Fibroblast of lung (primary cell): ENCODE measurements at regions not wholly inside any gene's neighbourhood (a gene's known extent, or its start where the extent isn't known, plus 50 kb on each side); places are given as distances from the start of the nearest gene placed in this dataset.

Experiments used
- DNase-seq, 2 donors: peaks; one replicate each; pipeline versions ENCODE4 v3.0.0 to v3.0.0-alpha.2; 2010; ENCODE audit warnings: low read depth in 2 of 2
- H2AFZ ChIP-seq: 2 replicates; pipeline ENCODE4 v1.5.1; 2012; ENCODE audit warnings: low read length, control low read depth, inconsistent platforms
- H3K27ac ChIP-seq: 2 replicates; pipeline ENCODE4 v1.5.1; 2011; ENCODE audit warnings: low read length, control low read depth; ENCODE audit not compliant: insufficient read depth
- H3K27me3 ChIP-seq: 2 replicates; pipeline ENCODE4 v1.5.1; 2011; ENCODE audit warnings: mild to moderate bottlenecking, low read length; ENCODE audit not compliant: control insufficient read depth, insufficient read depth
- H3K36me3 ChIP-seq: 2 replicates; pipeline ENCODE4 v1.5.1; 2011; ENCODE audit warnings: low read length; ENCODE audit not compliant: control insufficient read depth, insufficient read depth
- H3K4me1 ChIP-seq: 2 replicates; pipeline ENCODE4 v1.5.1; 2011; ENCODE audit warnings: low read length; ENCODE audit not compliant: control insufficient read depth, insufficient read depth; ENCODE audit errors: extremely low read depth
- H3K4me2 ChIP-seq: 2 replicates; pipeline ENCODE4 v1.5.1; 2011; ENCODE audit warnings: low read length, control low read depth; ENCODE audit not compliant: insufficient read depth; ENCODE audit errors: extremely low read depth
- H3K4me3 ChIP-seq, 4 experiments: fragments of 200-600 bp in 1 of 4; sonication (generic) in 1 of 4; replicated peaks in 1 of 4; 2 replicates each; pipeline ENCODE4 v1.5.1; 2011 to 2016; ENCODE audit warnings: low read length in 4 of 4, low read depth in 3 of 4, mild to moderate bottlenecking in 3 of 4, control low read depth in 2 of 4, inconsistent platforms in 1 of 4, mixed read lengths in 1 of 4; ENCODE audit not compliant: insufficient read depth in 1 of 4; ENCODE audit errors: control extremely low read depth in 1 of 4
- H3K79me2 ChIP-seq: 2 replicates; pipeline ENCODE4 v1.5.1; 2012; ENCODE audit warnings: mild to moderate bottlenecking, low read length, inconsistent platforms; ENCODE audit not compliant: control insufficient read depth, insufficient read depth
- H3K9ac ChIP-seq: 2 replicates; pipeline ENCODE4 v1.5.1; 2011; ENCODE audit warnings: mild to moderate bottlenecking, low read length, control low read depth; ENCODE audit not compliant: insufficient read depth
- H3K9me3 ChIP-seq: 2 replicates; pipeline ENCODE4 v1.5.1; 2012; ENCODE audit warnings: low read depth, low read length; ENCODE audit not compliant: control insufficient read depth, insufficient read depth
- H4K20me1 ChIP-seq: 2 replicates; pipeline ENCODE4 v1.5.1; 2011; ENCODE audit warnings: low read length; ENCODE audit not compliant: control insufficient read depth, insufficient read depth; ENCODE audit errors: extremely low read depth
- CTCF ChIP-seq, 2 donors: IDR thresholded peaks in 1 of 2; conservative IDR thresholded peaks in 1 of 2; 1 replicate in 1 of 2; 2 replicates in 1 of 2; pipeline ENCODE4 v1.5.1; 2011 to 2012; ENCODE audit warnings: low read length in 2 of 2, control low read depth in 1 of 2, inconsistent platforms in 1 of 2, low read depth in 1 of 2, mild to moderate bottlenecking in 1 of 2
- EZH2 ChIP-seq: IDR thresholded peaks from 2 replicates; pipeline ENCODE4 v1.5.1; 2012; ENCODE audit warnings: low read length, control low read depth, mild to moderate bottlenecking; ENCODE audit errors: missing control alignments

- no peaks in the 10 kb centered on the region for H3K9me3 ChIP-seq
- TF ChIP-seq EZH2 (no peak), CTCF (conservative IDR thresholded peaks at IDR 0.05 in 1 of 2, IDR thresholded peaks at IDR 0.05 in 1 of 2; ENCODE audit: low read depth in 1 of 2, low read length in 2 of 2) (no peak)
- no peak overlapping the region for H3K27ac ChIP-seq
- H3K36me3 ChIP-seq: no peaks in the 10 kb centered on the region
- no peak overlapping the region for H3K4me3 ChIP-seq
- no peaks in the 10 kb centered on the region for H4K20me1 ChIP-seq
- no peaks in the 10 kb centered on the region for H3K4me1 ChIP-seq
- H2AFZ ChIP-seq: no peak overlapping the region
- H3K9ac ChIP-seq: no peak overlapping the region
- H3K27me3 ChIP-seq: no peaks in the 10 kb centered on the region
- H3K79me2 ChIP-seq: no peaks in the 10 kb centered on the region
- no peak overlapping the region for H3K4me2 ChIP-seq
- DNase-seq: no peak
Measured at GRCh38 chr4:171759274-171759673, 53.9 kb upstream of the GALNTL6 start.

GRCh38 chr4:171751538-171751937, 61.7 kb upstream of the GALNTL6 start:
- H3K4me2 ChIP-seq: no peak overlapping the region
- H3K9me3 ChIP-seq: no peaks in the 10 kb centered on the region
- H3K79me2 ChIP-seq: no peaks in the 10 kb centered on the region
- no peaks in the 10 kb centered on the region for H3K4me1 ChIP-seq
- H3K27ac ChIP-seq: no peak overlapping the region
- no peak overlapping the region for H2AFZ ChIP-seq
- no peak overlapping the region for H3K9ac ChIP-seq
- no peaks in the 10 kb centered on the region for H4K20me1 ChIP-seq
- H3K27me3 ChIP-seq: no peaks in the 10 kb centered on the region
- no peaks in the 10 kb centered on the region for H3K36me3 ChIP-seq
- no peak for DNase-seq
- no peak overlapping the region for H3K4me3 ChIP-seq
- no peak for TF ChIP-seq EZH2
- TF ChIP-seq CTCF (conservative IDR thresholded peaks at IDR 0.05 in 1 of 2, IDR thresholded peaks at IDR 0.05 in 1 of 2; ENCODE audit: low read depth in 1 of 2, low read length in 2 of 2): no peak

- no peak for DNase-seq
- Histone ChIP-seq H3K79me2 (no peaks in the 10 kb centered on the region), H3K4me1 (no peaks in the 10 kb centered on the region), H3K4me2 (no peak overlapping the region), H3K27ac (no peak overlapping the region), H3K4me3 (no peak overlapping the region), H3K36me3 (no peaks in the 10 kb centered on the region), H3K9me3 (no peaks in the 10 kb centered on the region), H4K20me1 (no peaks in the 10 kb centered on the region), H3K27me3 (no peaks in the 10 kb centered on the region), H2AFZ (no peak overlapping the region), H3K9ac (no peak overlapping the region)
- TF ChIP-seq EZH2 (no peak), CTCF (conservative IDR thresholded peaks at IDR 0.05 in 1 of 2, IDR thresholded peaks at IDR 0.05 in 1 of 2; ENCODE audit: low read depth in 1 of 2, low read length in 2 of 2) (no peak)
Measured at GRCh38 chr4:171746418-171746817, 66.8 kb upstream of the GALNTL6 start.
